ENCODE measurements at regions not wholly inside any gene's neighbourhood (a gene's known extent, or its start where the extent isn't known, plus 50 kb on each side); places are given as distances from the start of the nearest gene placed in this dataset.

DNA sequence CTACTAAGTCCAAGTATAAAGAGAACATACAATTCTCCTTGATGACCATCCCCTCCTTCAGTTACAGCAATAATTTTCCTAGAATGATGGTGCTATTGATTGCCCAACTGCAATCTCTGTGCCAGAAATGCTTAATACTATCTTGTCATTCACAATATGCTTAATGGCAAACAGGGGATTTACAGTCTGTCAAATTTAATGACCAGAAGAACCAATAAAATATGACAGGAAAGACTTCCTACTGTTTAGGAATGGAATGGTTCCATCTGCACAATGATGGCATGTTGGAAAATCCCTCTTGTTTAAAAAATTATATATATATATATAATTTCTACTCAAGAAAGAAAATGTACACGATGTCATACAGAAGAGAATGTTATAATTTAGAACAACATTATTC lies 623.2 kb downstream of the CCER1 start:
- no peaks in the 10 kb centered on the region for H3K27me3 ChIP-seq
- no peaks in the 10 kb centered on the region for H3K9me3 ChIP-seq
- H3K4me3 ChIP-seq = no peak overlapping the region
- DNase-seq = no peak
- no peaks in the 10 kb centered on the region for H3K36me3 ChIP-seq
- H3K27ac ChIP-seq = no peak overlapping the region
- TF ChIP-seq, protein P1, sequence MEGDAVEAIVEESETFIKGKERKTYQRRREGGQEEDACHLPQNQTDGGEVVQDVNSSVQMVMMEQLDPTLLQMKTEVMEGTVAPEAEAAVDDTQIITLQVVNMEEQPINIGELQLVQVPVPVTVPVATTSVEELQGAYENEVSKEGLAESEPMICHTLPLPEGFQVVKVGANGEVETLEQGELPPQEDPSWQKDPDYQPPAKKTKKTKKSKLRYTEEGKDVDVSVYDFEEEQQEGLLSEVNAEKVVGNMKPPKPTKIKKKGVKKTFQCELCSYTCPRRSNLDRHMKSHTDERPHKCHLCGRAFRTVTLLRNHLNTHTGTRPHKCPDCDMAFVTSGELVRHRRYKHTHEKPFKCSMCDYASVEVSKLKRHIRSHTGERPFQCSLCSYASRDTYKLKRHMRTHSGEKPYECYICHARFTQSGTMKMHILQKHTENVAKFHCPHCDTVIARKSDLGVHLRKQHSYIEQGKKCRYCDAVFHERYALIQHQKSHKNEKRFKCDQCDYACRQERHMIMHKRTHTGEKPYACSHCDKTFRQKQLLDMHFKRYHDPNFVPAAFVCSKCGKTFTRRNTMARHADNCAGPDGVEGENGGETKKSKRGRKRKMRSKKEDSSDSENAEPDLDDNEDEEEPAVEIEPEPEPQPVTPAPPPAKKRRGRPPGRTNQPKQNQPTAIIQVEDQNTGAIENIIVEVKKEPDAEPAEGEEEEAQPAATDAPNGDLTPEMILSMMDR (IDR thresholded peaks at IDR 0.05) = no peak
- H3K4me1 ChIP-seq = no peaks in the 10 kb centered on the region

DNA sequence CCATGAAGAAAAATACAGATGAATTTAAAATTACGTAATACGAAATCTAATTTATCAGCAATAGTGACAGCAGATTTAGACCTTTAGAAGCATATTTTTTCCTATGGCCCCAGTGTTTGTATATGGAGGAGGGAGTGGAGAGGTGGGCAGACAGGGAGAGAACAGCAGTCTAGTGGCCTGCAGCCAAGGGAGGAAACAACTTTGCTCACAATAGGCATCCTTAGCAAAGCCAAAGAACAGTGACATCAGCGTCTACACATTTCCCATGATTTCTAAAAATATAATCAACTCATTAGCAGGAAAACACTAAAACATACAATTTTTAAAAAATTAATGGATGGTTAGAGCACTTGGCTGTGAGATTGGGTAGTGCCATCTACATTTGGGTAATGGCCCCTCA lies 622.6 kb upstream of the ATP2B1 start:
- TF ChIP-seq, protein P1 (IDR thresholded peaks at IDR 0.05) = no peak
- TF ChIP-seq POLR2A (IDR thresholded peaks at IDR 0.05) = no peak
- no peaks in the 10 kb centered on the region for H3K27me3 ChIP-seq
- DNase-seq = no peak

DNA sequence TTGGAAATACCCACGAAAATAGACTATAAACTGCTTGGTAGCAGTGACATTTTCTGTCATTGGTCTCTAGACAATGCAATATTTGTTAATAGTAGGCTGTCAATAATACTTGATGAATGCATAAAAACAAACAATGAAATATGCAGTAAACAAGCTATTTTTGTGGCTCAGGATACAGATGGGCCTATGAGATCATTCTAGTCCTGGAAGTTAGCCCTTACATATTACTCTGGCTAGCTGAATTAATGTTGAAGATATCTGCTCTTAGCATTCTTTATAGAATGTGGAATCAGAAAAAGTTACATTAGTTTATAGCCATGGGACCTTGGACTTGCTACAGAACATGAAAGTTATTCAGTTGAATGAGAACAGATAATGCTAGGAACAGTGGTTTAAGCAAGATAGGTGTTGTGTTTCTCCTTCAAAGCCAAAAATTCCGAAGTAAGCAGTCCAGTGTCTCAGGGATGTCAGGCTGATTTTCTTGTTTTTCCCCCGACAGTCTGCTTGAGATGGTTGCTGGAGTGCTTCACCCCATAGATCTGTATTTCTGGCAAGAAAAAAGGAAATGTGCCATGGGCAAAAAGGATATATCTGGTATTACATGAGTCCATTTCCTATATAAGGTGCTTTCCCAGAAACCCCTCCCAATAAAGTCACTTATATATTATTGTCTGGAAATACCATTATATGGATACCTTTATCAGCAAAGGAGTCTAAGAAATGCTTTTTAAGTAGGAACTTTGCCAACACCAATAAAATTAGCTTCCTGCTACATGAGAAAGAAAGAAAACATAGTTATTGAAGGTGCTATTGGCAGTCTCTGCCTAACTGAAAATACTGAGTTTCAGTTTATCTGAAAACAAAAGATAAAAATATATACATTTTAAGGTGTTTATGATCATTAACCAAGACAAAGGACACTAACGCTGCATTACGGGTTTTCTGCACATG lies 619.4 kb upstream of the ATP2B1 start:
- DNase-seq = no peak
- peak overlapping the region in 1 of 4 donors; percentile 13 for H3K27ac ChIP-seq
- no peaks in the 10 kb centered on the region for H3K27me3 ChIP-seq
- H3K9me3 ChIP-seq = no peaks in the 10 kb centered on the region
- H3K4me1 ChIP-seq = no peaks in the 10 kb centered on the region
- no peak overlapping the region for H3K4me3 ChIP-seq
- TF ChIP-seq, protein P1 (IDR thresholded peaks at IDR 0.05) = no peak
- TF ChIP-seq POLR2A (IDR thresholded peaks at IDR 0.05) = no peak
- no peaks in the 10 kb centered on the region for H3K36me3 ChIP-seq

More for the DNA sequence above, 622.6 kb upstream of the ATP2B1 start:
- no peak overlapping the region for H3K4me3 ChIP-seq
- H3K4me1 ChIP-seq = no peaks in the 10 kb centered on the region
- H3K9me3 ChIP-seq = no peaks in the 10 kb centered on the region
- H3K27ac ChIP-seq = no peak overlapping the region
- H3K36me3 ChIP-seq = no peaks in the 10 kb centered on the region

DNA sequence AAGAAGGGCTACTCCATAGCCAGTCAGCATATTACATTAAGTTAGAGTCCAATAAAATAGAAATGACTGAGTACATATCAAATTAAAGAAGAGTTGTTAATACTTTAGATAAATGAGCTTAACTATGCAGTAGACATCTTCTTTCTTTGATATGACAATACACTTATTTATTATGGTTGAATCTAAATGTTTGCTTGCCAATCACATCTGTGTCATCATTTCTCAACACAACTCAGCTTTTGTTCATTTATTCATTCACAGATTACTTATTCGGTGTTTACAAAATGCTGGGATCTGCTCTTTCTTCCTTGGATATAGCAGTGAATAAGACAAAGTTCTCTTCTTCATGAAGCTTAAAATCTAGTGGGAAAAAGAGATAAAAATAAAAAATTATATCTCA lies 614.6 kb upstream of the ATP2B1 start:
- Histone ChIP-seq H3K4me3 (no peak overlapping the region), H3K36me3 (no peaks in the 10 kb centered on the region), H3K4me1 (no peaks in the 10 kb centered on the region), H3K9me3 (no peaks in the 10 kb centered on the region), H3K27me3 (no peaks in the 10 kb centered on the region), H3K27ac (no peak overlapping the region)
- TF ChIP-seq POLR2A (IDR thresholded peaks at IDR 0.05) = no peak
- TF ChIP-seq, protein P1 (IDR thresholded peaks at IDR 0.05) = no peak
- DNase-seq = no peak

DNA sequence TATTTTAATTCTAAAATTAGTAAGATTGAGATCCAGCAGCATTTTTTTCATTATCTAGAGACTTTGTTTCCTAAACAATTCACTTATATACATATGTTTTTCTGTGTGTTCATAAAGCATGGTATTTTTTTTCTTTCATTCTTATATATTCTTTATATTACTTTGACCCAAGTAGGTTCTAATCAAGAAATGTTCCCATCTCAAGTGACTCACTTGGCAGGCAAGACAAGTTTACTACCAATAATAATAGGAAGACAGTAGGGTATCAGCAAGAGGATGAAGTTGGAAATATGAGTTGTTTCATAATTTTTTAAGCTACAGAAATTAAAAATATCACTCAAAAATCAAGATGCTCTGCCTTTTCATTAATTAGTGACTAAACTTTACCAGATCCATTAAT lies 613.4 kb upstream of the ATP2B1 start:
- Histone ChIP-seq H3K9me3 (no peaks in the 10 kb centered on the region), H3K4me3 (no peak overlapping the region), H3K27me3 (no peaks in the 10 kb centered on the region), H3K36me3 (no peaks in the 10 kb centered on the region), H3K27ac (no peak overlapping the region), H3K4me1 (no peaks in the 10 kb centered on the region)
- no peak for TF ChIP-seq POLR2A (IDR thresholded peaks at IDR 0.05)
- TF ChIP-seq, protein P1 (IDR thresholded peaks at IDR 0.05) = no peak
- DNase-seq = no peak
